Naive B cell (primary cell): ENCODE measurements at regions not wholly inside any gene's neighbourhood (a gene's known extent, or its start where the extent isn't known, plus 50 kb on each side); places are given as distances from the start of the nearest gene placed in this dataset.

Experiments
- ATAC-seq, 2 donors: fragments of 150-1000 bp; cut with Tn5 transposase; 2 replicates each; pipeline ENCODE4 v1.10.0; 2021; ENCODE audit warnings: low read depth in 2 of 2, mild to moderate bottlenecking in 2 of 2, moderate library complexity in 2 of 2
- DNase-seq: peaks from one replicate; pipeline ENCODE4 v3.0.0; 2022
- H3K27ac Mint-ChIP-seq, 6 donors: one replicate each; pipeline ENCODE4 v1.8.0; 2020 to 2022; ENCODE audit warnings: mild to moderate bottlenecking in 6 of 6, mixed read lengths in 6 of 6, moderate library complexity in 5 of 6, inconsistent platforms in 2 of 6
- H3K27me3 Mint-ChIP-seq, 3 donors: one replicate each; pipeline ENCODE4 v1.8.0; 2021 to 2022; ENCODE audit warnings: mixed read lengths in 3 of 3, mild to moderate bottlenecking in 1 of 3
- H3K36me3 Mint-ChIP-seq, 2 donors: one replicate each; pipeline ENCODE4 v1.8.0; 2020 to 2022; ENCODE audit warnings: mixed read lengths in 2 of 2, inconsistent platforms in 1 of 2, mild to moderate bottlenecking in 1 of 2
- H3K4me1 Mint-ChIP-seq, 3 donors: one replicate each; pipeline ENCODE4 v1.8.0; 2020 to 2022; ENCODE audit warnings: mixed read lengths in 3 of 3, inconsistent platforms in 1 of 3, mild to moderate bottlenecking in 1 of 3, moderate library complexity in 1 of 3
- H3K4me3 Mint-ChIP-seq, 8 donors: one replicate each; pipeline ENCODE4 v1.8.0; 2020 to 2022; ENCODE audit warnings: mild to moderate bottlenecking in 8 of 8, mixed read lengths in 8 of 8, moderate library complexity in 8 of 8, inconsistent platforms in 2 of 8
- H3K9me3 Mint-ChIP-seq, 7 donors: one replicate each; pipeline ENCODE4 v1.8.0; 2020 to 2022; ENCODE audit warnings: mixed read lengths in 7 of 7, mild to moderate bottlenecking in 5 of 7, inconsistent platforms in 2 of 7, moderate library complexity in 1 of 7

- H3K4me3 Mint-ChIP-seq: no peak overlapping the region
- H3K27ac Mint-ChIP-seq: no peak overlapping the region
- no peaks in the 10 kb centered on the region for H3K36me3 Mint-ChIP-seq
- H3K27me3 Mint-ChIP-seq: no peaks in the 10 kb centered on the region
- no peak for ATAC-seq
- no peaks in the 10 kb centered on the region for H3K4me1 Mint-ChIP-seq
- H3K9me3 Mint-ChIP-seq: peaks cover 0 to 4% (median 0%) of the 10 kb centered on the region in 7 donors
- DNase-seq: no peak
Observed at GRCh38 chr2:186903216-186903615, 54.2 kb upstream of the ZSWIM2 start.
